Neutrophil (primary cell): ENCODE measurements at regions not wholly inside any gene's neighbourhood (a gene's known extent, or its start where the extent isn't known, plus 50 kb on each side); places are given as distances from the start of the nearest gene placed in this dataset.

ENCODE experiments used
- H3K27ac ChIP-seq: fragments of 200-600 bp; sonication (generic); 2 replicates; pipeline ENCODE4 v1.5.1; 2016; ENCODE audit warnings: mild to moderate bottlenecking, moderate library complexity
- H3K27me3 ChIP-seq: fragments of 200-600 bp; sonication (generic); 2 replicates; pipeline ENCODE4 v1.6.0; 2016; ENCODE audit warnings: mild to moderate bottlenecking
- H3K36me3 ChIP-seq: fragments of 200-600 bp; sonication (generic); 2 replicates; pipeline ENCODE4 v1.5.1; 2017
- H3K4me1 ChIP-seq, 2 experiments: fragments of 200-600 bp in 1 of 2; sonication (generic) in 1 of 2; 1 replicate in 1 of 2; 2 replicates in 1 of 2; pipeline versions ENCODE4 v1.5.1 to v1.6.1; 2013 to 2016; ENCODE audit warnings: low read depth in 1 of 2, low read length in 1 of 2, mild to moderate bottlenecking in 1 of 2, moderate library complexity in 1 of 2; ENCODE audit not compliant: control insufficient read depth in 1 of 2, insufficient read depth in 1 of 2
- H3K4me3 ChIP-seq, 2 experiments: fragments of 200-600 bp in 1 of 2; sonication (generic) in 1 of 2; 1 replicate in 1 of 2; 2 replicates in 1 of 2; pipeline ENCODE4 v1.5.1; 2013 to 2016; ENCODE audit warnings: low read depth in 1 of 2, low read length in 1 of 2, mild to moderate bottlenecking in 1 of 2, moderate library complexity in 1 of 2
- H3K9me3 ChIP-seq: fragments of 200-600 bp; sonication (generic); 2 replicates; pipeline ENCODE4 v1.5.1; 2016
- CTCF ChIP-seq: fragments of 200-600 bp; sonication (generic); IDR thresholded peaks from 2 replicates; pipeline ENCODE4 v1.5.1; 2016; ENCODE audit warnings: antibody characterized with exemption

GRCh38 chr14:23899788-23900187 lies 53.8 kb upstream of the DHRS4 start:
- TF ChIP-seq CTCF = no peak
- Histone ChIP-seq H3K9me3 (no peaks in the 10 kb centered on the region), H3K27ac (no peak overlapping the region), H3K36me3 (no peaks in the 10 kb centered on the region), H3K27me3 (no peaks in the 10 kb centered on the region), H3K4me3 (no peak overlapping the region), H3K4me1 (no peaks in the 10 kb centered on the region)

GRCh38 chr14:23903442-23903841 lies 50.1 kb upstream of the DHRS4 start:
- H3K4me1 ChIP-seq = no peaks in the 10 kb centered on the region
- H3K9me3 ChIP-seq = no peaks in the 10 kb centered on the region
- no peak for TF ChIP-seq CTCF
- no peak overlapping the region for H3K27ac ChIP-seq
- H3K36me3 ChIP-seq = no peaks in the 10 kb centered on the region
- no peak overlapping the region for H3K4me3 ChIP-seq
- H3K27me3 ChIP-seq = no peaks in the 10 kb centered on the region
